Activated CD4-positive, alpha-beta T cell treated with anti-CD3 and anti-CD28 coated beads for 4 hours (primary cell): ENCODE measurements at regions not wholly inside any gene's neighbourhood (a gene's known extent, or its start where the extent isn't known, plus 50 kb on each side); places are given as distances from the start of the nearest gene placed in this dataset.

Source experiments
- DNase-seq, 2 donors: peaks; one replicate each; pipeline ENCODE4 v3.0.0-alpha.2; 2020

GRCh38 chr9:87427851-87428506 lies 69.7 kb upstream of the DAPK1 start:
- no peak for DNase-seq

- DNase-seq: no peak
Measured at GRCh38 chr9:87428659-87429058, 69.0 kb upstream of the DAPK1 start.

- no peak for DNase-seq
Measured at GRCh38 chr9:87431837-87432236, 65.8 kb upstream of the DAPK1 start.

GRCh38 chr9:87433853-87434252 lies 63.8 kb upstream of the DAPK1 start:
- no peak for DNase-seq

GRCh38 chr9:87434366-87434765 lies 63.3 kb upstream of the DAPK1 start:
- no peak for DNase-seq

- DNase-seq: no peak
Measured at GRCh38 chr9:87435189-87435880, 62.3 kb upstream of the DAPK1 start.

- DNase-seq: no peak
Measured at GRCh38 chr9:87436716-87437115, 61.0 kb upstream of the DAPK1 start.

- no peak for DNase-seq
Measured at GRCh38 chr9:87437966-87438365, 59.7 kb upstream of the DAPK1 start.

GRCh38 chr9:87441251-87441650 lies 56.4 kb upstream of the DAPK1 start:
- DNase-seq: no peak

GRCh38 chr9:87442451-87442850 lies 55.2 kb upstream of the DAPK1 start:
- no peak for DNase-seq

GRCh38 chr9:87443006-87443405 lies 54.7 kb upstream of the DAPK1 start:
- DNase-seq: no peak

- no peak for DNase-seq
Measured at GRCh38 chr9:87443461-87443860, 54.2 kb upstream of the DAPK1 start.

GRCh38 chr9:87445646-87446045 lies 52.0 kb upstream of the DAPK1 start:
- peak in 1 of 2 donors; percentile 1 for DNase-seq

GRCh38 chr9:87446527-87446926 lies 51.1 kb upstream of the DAPK1 start:
- DNase-seq: no peak

- DNase-seq: no peak
Measured at GRCh38 chr9:87447547-87448432, 49.9 kb upstream of the DAPK1 start.
